BJ (cell line): ENCODE measurements at regions not wholly inside any gene's neighbourhood (a gene's known extent, or its start where the extent isn't known, plus 50 kb on each side); places are given as distances from the start of the nearest gene placed in this dataset.

Experiments used
- CTCF ChIA-PET: fragments of 350-600 bp; formaldehyde crosslinking; extraction: SDS; loops from one replicate; lab custom pipeline; 2021; ENCODE audit warnings: antibody characterized with exemption, inconsistent platforms; lab: Yijun Ruan, JAX
- POLR2A ChIA-PET: fragments of 300-600 bp; sonication (Branson Sonifier 250); formaldehyde crosslinking; extraction: SDS; loops from one replicate; lab custom pipeline; 2021; ENCODE audit warnings: antibody characterized with exemption; lab: Charles Lee
- DNase-seq: peaks from one replicate; pipeline ENCODE4 v3.0.0-alpha.2; 2011; ENCODE audit warnings: low read depth
- H3K27me3 ChIP-seq: 2 replicates; pipeline ENCODE4 v1.6.0; 2011; ENCODE audit warnings: low read length; ENCODE audit not compliant: control insufficient read depth, insufficient read depth
- H3K36me3 ChIP-seq: 2 replicates; pipeline ENCODE4 v1.5.1; 2011; ENCODE audit warnings: low read length; ENCODE audit not compliant: control insufficient read depth, insufficient read depth
- H3K4me3 ChIP-seq: 2 replicates; pipeline ENCODE4 v1.5.1; 2011; ENCODE audit warnings: low read depth, mild to moderate bottlenecking, control low read depth, low read length
- TF ChIP-seq, protein P1 (sequence below): IDR thresholded peaks from 2 replicates; pipeline ENCODE4 v1.5.1; 2011; ENCODE audit warnings: low read depth, mild to moderate bottlenecking, control low read depth, inconsistent platforms, low read length, moderate library complexity; ENCODE audit not compliant: insufficient read depth

DNA sequence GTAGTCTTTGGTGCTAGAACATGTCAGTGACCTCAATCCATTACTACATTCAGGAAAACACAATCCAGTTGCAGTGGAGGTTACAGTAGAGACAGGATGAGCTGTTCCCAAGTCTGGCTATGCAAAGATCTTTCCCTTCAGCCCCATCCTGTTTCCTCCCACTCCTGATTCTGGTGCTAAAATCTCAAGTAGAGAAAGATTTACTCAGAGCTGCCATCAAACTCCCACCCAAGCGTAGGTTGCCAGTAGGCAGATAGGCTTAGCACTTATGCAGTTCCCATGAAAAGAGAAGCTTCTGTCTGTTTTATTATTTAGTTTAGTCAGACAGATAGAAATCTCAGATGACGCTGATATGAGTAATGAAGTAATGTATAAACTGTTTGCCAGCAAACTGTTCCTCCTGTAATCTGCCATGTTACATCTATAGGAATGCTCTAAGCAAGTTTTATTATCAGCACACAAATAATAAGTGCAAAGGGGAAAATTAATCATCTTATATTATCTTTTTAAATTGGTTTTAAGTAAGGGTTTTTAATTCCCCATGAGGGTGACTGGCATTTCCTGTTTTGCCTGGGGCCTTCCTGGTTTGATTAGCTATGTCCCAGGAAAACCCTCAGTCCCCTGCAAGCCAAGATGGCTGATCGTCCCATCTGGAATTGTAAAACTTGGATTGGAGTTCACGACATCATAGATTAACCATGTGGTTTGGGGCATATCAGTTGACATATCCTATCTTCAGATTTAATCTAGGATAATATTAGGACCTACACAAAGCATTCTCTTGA, 188.3 kb upstream of the PALMD start:
- Histone ChIP-seq H3K4me3 (no peak overlapping the region), H3K36me3 (no peaks in the 10 kb centered on the region), H3K27me3 (no peaks in the 10 kb centered on the region)
- peak; percentile 90 for DNase-seq
- TF ChIP-seq, protein P1, sequence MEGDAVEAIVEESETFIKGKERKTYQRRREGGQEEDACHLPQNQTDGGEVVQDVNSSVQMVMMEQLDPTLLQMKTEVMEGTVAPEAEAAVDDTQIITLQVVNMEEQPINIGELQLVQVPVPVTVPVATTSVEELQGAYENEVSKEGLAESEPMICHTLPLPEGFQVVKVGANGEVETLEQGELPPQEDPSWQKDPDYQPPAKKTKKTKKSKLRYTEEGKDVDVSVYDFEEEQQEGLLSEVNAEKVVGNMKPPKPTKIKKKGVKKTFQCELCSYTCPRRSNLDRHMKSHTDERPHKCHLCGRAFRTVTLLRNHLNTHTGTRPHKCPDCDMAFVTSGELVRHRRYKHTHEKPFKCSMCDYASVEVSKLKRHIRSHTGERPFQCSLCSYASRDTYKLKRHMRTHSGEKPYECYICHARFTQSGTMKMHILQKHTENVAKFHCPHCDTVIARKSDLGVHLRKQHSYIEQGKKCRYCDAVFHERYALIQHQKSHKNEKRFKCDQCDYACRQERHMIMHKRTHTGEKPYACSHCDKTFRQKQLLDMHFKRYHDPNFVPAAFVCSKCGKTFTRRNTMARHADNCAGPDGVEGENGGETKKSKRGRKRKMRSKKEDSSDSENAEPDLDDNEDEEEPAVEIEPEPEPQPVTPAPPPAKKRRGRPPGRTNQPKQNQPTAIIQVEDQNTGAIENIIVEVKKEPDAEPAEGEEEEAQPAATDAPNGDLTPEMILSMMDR, result no peak
- ChIA-PET CTCF (interaction anchor here (1.2 to 1.3 kb wide), 3 partner anchors 10 to 18 kb away, joined by 3 to 8 read pairs (median 3); no protein-coding TSS in a partner anchor), POLR2A (interaction anchor here (0.7 kb wide), 1 partner anchor 12 kb away, joined by 3 read pairs; no protein-coding TSS in a partner anchor)

- CTCF ChIA-PET, result interaction anchor here (0.9 kb wide), 1 partner anchor 14 kb away, joined by 3 read pairs; no protein-coding TSS in a partner anchor
- no peak overlapping the region for H3K4me3 ChIP-seq
- DNase-seq, result no peak
- no peaks in the 10 kb centered on the region for H3K36me3 ChIP-seq
- no peaks in the 10 kb centered on the region for H3K27me3 ChIP-seq
- POLR2A ChIA-PET, result no interaction called here
- TF ChIP-seq, protein P1, result no peak
Measured at GRCh38 chr1:99461499-99461898, 184.4 kb upstream of the PALMD start.

DNA sequence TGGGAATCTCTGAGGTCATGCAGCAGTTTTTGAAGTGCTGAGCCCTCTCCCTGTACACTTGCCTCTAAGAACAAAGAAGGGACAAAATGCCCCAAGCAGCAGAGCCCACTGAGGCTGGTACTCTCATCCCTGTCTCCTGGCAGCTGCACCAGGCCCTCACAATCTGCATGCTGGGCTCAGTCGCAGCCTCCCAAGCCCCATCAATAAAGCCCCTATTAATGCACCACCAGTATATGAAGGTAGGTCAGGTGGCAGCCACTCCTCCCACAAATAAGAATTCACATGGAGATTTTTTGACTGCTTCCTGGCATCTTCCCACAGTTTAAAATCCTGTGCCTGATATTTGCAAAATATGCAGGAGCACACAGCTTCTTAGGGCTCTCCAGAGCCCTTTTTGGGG, 181.2 kb upstream of the PALMD start:
- no peak overlapping the region for H3K4me3 ChIP-seq
- H3K27me3 ChIP-seq, result no peaks in the 10 kb centered on the region
- ChIA-PET POLR2A (interaction anchor here (0.6 to 1.5 kb wide), 3 partner anchors 12 to 212 kb away, joined by 3 to 10 read pairs (median 3); no protein-coding TSS in a partner anchor), CTCF (interaction anchor here (1.2 to 2.0 kb wide), 2 partner anchors 16 to 20 kb away, joined by 4 to 10 read pairs; no protein-coding TSS in a partner anchor)
- no peaks in the 10 kb centered on the region for H3K36me3 ChIP-seq
- TF ChIP-seq, protein P1, result no peak
- DNase-seq, result no peak

DNA sequence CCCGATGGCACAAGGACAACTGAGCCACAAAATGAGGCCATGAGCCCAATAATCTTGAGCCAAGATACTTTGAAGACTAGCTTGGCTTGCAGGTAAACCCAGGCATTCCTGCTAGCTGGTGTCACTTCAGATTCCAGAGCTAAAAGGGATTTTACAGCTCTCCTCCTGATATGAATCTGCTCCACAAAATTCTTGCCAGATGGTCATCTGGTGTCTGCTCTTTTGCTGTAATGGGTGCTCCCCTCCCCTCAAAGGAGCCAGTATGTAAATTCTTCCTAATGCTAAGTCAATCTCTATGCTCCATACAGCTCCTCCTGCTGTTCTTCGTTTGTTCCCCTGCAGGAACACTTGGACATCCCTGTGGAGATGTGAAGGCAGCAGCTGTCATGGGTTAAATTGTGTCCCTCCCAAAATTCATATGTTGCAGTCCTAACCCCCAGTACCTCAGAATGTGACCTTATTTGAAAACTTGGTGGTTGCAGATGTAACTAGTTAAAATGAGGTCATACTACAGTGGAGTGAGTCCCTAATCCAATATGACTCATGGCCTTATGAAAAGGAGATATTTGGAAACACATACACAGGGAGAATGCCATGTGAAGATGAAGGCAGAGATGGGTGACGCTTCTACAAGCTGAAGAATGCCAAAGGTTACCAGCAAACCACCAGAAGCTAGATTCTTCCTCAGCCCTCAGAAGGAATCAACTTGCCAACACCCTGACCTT, 180.6 kb upstream of the PALMD start:
- no peak overlapping the region for H3K4me3 ChIP-seq
- ChIA-PET CTCF (interaction anchor here (0.6 to 2.0 kb wide), 4 partner anchors 15 to 285 kb away, joined by 3 to 10 read pairs (median 4); no protein-coding TSS in a partner anchor), POLR2A (interaction anchor here (0.6 to 1.5 kb wide), 3 partner anchors 12 to 211 kb away, joined by 3 to 10 read pairs (median 3); no protein-coding TSS in a partner anchor)
- H3K36me3 ChIP-seq, result no peaks in the 10 kb centered on the region
- peak; percentile 93 for DNase-seq
- TF ChIP-seq, protein P1, result peak; percentile 45; the same call in 1 of the 2 replicates
- H3K27me3 ChIP-seq, result no peaks in the 10 kb centered on the region

DNA sequence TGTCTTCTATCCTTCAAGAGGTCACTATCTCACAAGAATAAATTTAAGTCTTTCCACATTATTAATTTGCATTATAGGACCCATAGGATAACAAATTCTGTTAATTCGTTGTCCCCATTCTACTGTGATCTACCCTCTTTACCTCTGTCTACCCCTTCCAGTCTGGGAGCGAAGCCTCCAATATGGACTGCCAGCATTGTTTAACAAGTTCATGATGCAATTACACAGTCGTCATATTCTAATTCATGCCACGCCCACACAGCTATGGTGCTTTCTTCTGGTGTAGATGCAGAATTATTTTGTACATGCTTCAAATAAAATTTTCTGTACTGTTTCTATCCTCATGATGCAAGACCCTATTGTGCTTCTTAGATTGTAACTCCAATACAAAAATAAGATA, 178.3 kb upstream of the PALMD start:
- ChIA-PET POLR2A (no interaction called here), CTCF (no interaction called here)
- Histone ChIP-seq H3K27me3 (no peaks in the 10 kb centered on the region), H3K4me3 (no peak overlapping the region), H3K36me3 (no peaks in the 10 kb centered on the region)
- DNase-seq, result no peak
- TF ChIP-seq, protein P1, result no peak
